ENCODE measurements at regions not wholly inside any gene's neighbourhood (a gene's known extent, or its start where the extent isn't known, plus 50 kb on each side); places are given as distances from the start of the nearest gene placed in this dataset.

GRCh38 chr4:11197631-11198341 is 230.9 kb downstream of the HS3ST1 start:
- H3K36me3 ChIP-seq (ENCODE audit: control insufficient read depth, insufficient read depth, low read length): no peaks in the 10 kb centered on the region
- no peak for DNase-seq (ENCODE audit: low read depth)
- H3K27me3 ChIP-seq (ENCODE audit: control insufficient read depth, insufficient read depth, low read length): no peaks in the 10 kb centered on the region
- TF ChIP-seq, protein P1, sequence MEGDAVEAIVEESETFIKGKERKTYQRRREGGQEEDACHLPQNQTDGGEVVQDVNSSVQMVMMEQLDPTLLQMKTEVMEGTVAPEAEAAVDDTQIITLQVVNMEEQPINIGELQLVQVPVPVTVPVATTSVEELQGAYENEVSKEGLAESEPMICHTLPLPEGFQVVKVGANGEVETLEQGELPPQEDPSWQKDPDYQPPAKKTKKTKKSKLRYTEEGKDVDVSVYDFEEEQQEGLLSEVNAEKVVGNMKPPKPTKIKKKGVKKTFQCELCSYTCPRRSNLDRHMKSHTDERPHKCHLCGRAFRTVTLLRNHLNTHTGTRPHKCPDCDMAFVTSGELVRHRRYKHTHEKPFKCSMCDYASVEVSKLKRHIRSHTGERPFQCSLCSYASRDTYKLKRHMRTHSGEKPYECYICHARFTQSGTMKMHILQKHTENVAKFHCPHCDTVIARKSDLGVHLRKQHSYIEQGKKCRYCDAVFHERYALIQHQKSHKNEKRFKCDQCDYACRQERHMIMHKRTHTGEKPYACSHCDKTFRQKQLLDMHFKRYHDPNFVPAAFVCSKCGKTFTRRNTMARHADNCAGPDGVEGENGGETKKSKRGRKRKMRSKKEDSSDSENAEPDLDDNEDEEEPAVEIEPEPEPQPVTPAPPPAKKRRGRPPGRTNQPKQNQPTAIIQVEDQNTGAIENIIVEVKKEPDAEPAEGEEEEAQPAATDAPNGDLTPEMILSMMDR (IDR thresholded peaks at IDR 0.05; ENCODE audit: insufficient read depth, low read length, poor library complexity, severe bottlenecking): no peak
- H3K4me3 ChIP-seq (ENCODE audit: low read depth, low read length): no peak overlapping the region

- Histone ChIP-seq H3K4me3 (ENCODE audit: low read depth, low read length) (no peak overlapping the region), H3K36me3 (ENCODE audit: control insufficient read depth, insufficient read depth, low read length) (no peaks in the 10 kb centered on the region), H3K27me3 (ENCODE audit: control insufficient read depth, insufficient read depth, low read length) (no peaks in the 10 kb centered on the region)
- no peak for DNase-seq (ENCODE audit: low read depth)
- TF ChIP-seq, protein P1 (IDR thresholded peaks at IDR 0.05; ENCODE audit: insufficient read depth, low read length, poor library complexity, severe bottlenecking): no peak
These were observed 231.7 kb downstream of the HS3ST1 start for GRCh38 chr4:11196927-11197522.

DNA sequence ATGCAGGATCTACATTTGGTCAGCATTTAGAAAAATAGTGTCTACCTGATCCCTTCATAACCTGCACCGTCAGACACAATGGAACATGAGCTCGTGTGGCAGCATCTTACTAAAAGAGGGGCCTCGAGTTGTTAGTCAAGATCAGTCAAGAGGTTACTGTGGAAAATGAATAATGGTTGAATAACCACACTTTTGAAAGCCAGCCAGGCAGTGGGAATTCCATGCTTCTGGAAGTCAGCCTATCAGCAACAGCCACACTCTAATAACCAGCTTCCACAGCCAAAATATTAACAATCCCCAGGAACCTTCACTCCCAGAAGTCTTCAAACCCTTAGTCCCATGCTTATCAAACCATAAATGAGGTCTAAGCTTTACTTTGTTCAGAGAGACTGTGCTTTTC is 234.3 kb downstream of the HS3ST1 start:
- TF ChIP-seq, protein P1 (IDR thresholded peaks at IDR 0.05; ENCODE audit: insufficient read depth, low read length, poor library complexity, severe bottlenecking): no peak
- no peaks in the 10 kb centered on the region for H3K27me3 ChIP-seq (ENCODE audit: control insufficient read depth, insufficient read depth, low read length)
- no peaks in the 10 kb centered on the region for H3K36me3 ChIP-seq (ENCODE audit: control insufficient read depth, insufficient read depth, low read length)
- H3K4me3 ChIP-seq (ENCODE audit: low read depth, low read length): no peak overlapping the region
- DNase-seq (ENCODE audit: low read depth): no peak

- no peak for DNase-seq (ENCODE audit: low read depth)
- Histone ChIP-seq H3K36me3 (ENCODE audit: control insufficient read depth, insufficient read depth, low read length) (no peaks in the 10 kb centered on the region), H3K27me3 (ENCODE audit: control insufficient read depth, insufficient read depth, low read length) (no peaks in the 10 kb centered on the region), H3K4me3 (ENCODE audit: low read depth, low read length) (no peak overlapping the region)
- TF ChIP-seq, protein P1 (IDR thresholded peaks at IDR 0.05; ENCODE audit: insufficient read depth, low read length, poor library complexity, severe bottlenecking): no peak
These were observed 238.9 kb downstream of the HS3ST1 start for GRCh38 chr4:11189756-11190155.

DNA sequence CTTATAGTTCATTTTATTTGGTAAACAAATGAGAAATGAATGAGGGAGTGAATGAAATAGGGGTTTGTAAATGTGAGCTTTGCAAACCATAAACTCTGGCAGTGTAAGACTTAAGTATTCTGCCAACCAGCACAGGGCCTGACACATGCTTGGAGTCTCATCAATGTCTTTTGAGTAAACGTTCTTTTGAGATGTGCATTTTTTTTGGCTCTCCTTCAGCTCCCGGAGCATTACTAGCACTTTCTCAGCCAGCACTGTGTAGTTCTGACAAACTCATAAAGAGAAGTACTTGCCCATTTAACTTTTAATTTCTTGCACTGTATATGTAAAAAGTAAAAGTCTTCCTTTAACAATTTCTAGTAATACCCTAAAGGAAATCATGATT is 245.3 kb downstream of the HS3ST1 start:
- TF ChIP-seq, protein P1 (IDR thresholded peaks at IDR 0.05; ENCODE audit: insufficient read depth, low read length, poor library complexity, severe bottlenecking): no peak
- H3K27me3 ChIP-seq (ENCODE audit: control insufficient read depth, insufficient read depth, low read length): no peaks in the 10 kb centered on the region
- no peaks in the 10 kb centered on the region for H3K36me3 ChIP-seq (ENCODE audit: control insufficient read depth, insufficient read depth, low read length)
- H3K4me3 ChIP-seq (ENCODE audit: low read depth, low read length): no peak overlapping the region
- no peak for DNase-seq (ENCODE audit: low read depth)

Data from kidney epithelial cell (primary cell).